AG04450 (cell line): ENCODE measurements at regions not wholly inside any gene's neighbourhood (a gene's known extent, or its start where the extent isn't known, plus 50 kb on each side); places are given as distances from the start of the nearest gene placed in this dataset.

Source experiments
- CTCF ChIA-PET: fragments of 300-600, 350-600 bp; formaldehyde crosslinking; extraction: SDS; loops from one replicate; lab custom pipeline; 2022; ENCODE audit warnings: antibody characterized with exemption, inconsistent platforms; lab: Charles Lee
- POLR2A ChIA-PET: fragments of 350-600 bp; formaldehyde crosslinking; extraction: SDS; loops from one replicate; lab custom pipeline; 2021; ENCODE audit warnings: antibody characterized with exemption, inconsistent platforms; lab: Yijun Ruan, JAX
- DNase-seq: peaks from one replicate; pipeline ENCODE4 v3.0.0-alpha.2; 2011; ENCODE audit warnings: low read depth, low spot score
- H3K27ac ChIP-seq: one replicate; pipeline ENCODE4 v1.5.1; 2012; ENCODE audit warnings: low read depth, low read length, control low read depth
- H3K27me3 ChIP-seq: one replicate; pipeline ENCODE4 v1.6.0; 2012; ENCODE audit warnings: low read length; ENCODE audit not compliant: control insufficient read depth, insufficient read depth
- H3K4me3 ChIP-seq: 2 replicates; pipeline ENCODE4 v1.5.1; 2011; ENCODE audit warnings: mild to moderate bottlenecking, low read depth, low read length, control low read depth
- H3K9me3 ChIP-seq: 2 replicates; pipeline ENCODE4 v1.5.1; 2012; ENCODE audit warnings: low read length; ENCODE audit not compliant: control insufficient read depth, insufficient read depth
- CTCF ChIP-seq: IDR thresholded peaks from 2 replicates; pipeline ENCODE4 v1.5.1; 2011; ENCODE audit warnings: low read depth, low read length, control low read depth, inconsistent platforms

DNA sequence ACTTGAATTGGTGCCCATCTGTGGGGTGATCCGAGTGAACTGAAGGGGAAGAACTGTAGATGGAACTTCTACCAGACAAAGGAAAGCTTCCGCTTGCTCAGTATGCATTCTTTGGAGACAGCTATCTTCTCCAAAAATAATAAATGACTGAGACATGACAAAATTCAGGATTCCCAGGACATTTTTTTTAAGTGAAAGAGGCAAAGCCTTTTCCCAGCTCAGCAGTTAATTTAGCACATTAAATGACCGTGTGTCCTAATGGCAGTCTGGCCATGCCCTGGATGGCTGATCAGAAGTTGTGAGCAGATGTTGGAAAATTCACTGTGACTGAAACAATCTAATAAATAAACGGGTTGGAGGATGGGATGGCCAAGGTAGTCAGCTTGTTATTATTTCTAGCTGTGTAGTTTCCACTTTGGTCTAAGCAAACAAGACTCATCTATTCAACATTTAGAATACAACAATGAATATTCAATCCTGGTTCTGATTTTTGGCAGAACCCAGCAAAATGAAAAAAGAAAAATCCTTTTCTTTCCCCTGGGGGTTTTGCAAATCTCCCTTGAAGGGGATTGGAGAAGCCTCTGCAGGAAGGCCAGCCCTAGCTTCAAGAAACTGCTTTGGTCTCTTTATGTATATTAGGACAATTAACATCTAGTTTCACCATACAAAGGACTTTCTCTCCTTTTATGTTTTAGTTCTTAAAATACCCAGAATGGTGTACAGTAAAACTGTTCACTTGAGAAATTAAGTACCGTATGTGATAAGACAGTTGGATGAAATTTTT, 540.9 kb upstream of the MDFIC2 start:
- no peaks in the 10 kb centered on the region for H3K27me3 ChIP-seq
- no peaks in the 10 kb centered on the region for H3K9me3 ChIP-seq
- ChIA-PET POLR2A (no interaction called here), CTCF (interaction anchor here (0.9 kb wide), 1 partner anchor 19 kb away, joined by 7 read pairs; no protein-coding TSS in a partner anchor)
- TF ChIP-seq CTCF, result no peak
- no peak overlapping the region for H3K27ac ChIP-seq
- DNase-seq, result no peak
- H3K4me3 ChIP-seq, result no peak overlapping the region

DNA sequence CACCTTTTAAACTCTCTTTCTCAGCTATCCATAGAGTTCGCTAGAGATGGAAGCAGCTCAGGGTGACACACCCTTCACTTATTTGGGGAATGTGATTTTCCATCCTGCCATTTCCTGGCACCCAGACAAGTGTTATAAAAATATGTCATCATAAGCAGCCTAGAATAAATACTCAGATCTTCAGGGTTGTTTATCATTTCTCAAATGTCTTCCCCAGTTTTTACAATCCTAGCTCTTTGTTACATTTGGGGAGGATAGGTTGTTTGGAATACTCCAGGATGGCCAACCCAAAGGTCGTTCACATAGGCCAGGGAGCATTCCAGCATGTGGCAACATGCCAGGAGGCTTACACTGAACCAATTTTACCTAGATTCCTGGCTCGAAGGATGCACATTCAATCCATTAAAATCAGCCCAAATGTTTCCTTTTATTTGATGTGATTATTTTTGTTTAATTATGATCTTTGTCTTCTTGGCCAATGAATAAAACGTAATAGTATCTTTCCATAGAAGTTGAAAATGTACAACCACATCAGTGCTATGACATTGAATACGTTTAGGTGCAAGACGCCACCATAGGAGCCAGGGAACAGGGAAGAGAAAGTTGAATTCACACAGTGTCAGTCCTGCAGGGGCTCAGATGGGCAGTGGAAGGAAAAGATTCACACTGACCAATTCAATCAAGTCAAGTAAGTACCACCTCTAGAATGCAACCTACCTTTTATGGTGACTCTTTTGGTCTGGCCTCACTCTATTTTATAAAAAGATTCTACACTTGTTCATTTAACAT, 537.7 kb upstream of the MDFIC2 start:
- POLR2A ChIA-PET, result interaction anchor here (0.8 to 0.9 kb wide), 2 partner anchors 16 to 206 kb away, joined by 3 read pairs; no protein-coding TSS in a partner anchor
- CTCF ChIA-PET, result no interaction called here

GRCh38 chr3:70840106-70840870, 527.9 kb upstream of the MDFIC2 start:
- Histone ChIP-seq H3K27me3 (no peaks in the 10 kb centered on the region), H3K9me3 (no peaks in the 10 kb centered on the region), H3K27ac (no peak overlapping the region), H3K4me3 (no peak overlapping the region)
- TF ChIP-seq CTCF, result no peak
- ChIA-PET POLR2A (no interaction called here), CTCF (no interaction called here)
- no peak for DNase-seq

More for the DNA sequence above, 537.7 kb upstream of the MDFIC2 start:
- no peak overlapping the region for H3K4me3 ChIP-seq
- no peaks in the 10 kb centered on the region for H3K27me3 ChIP-seq
- H3K27ac ChIP-seq, result no peak overlapping the region
- TF ChIP-seq CTCF, result no peak
- peak; percentile 75 for DNase-seq
- H3K9me3 ChIP-seq, result no peaks in the 10 kb centered on the region

DNA sequence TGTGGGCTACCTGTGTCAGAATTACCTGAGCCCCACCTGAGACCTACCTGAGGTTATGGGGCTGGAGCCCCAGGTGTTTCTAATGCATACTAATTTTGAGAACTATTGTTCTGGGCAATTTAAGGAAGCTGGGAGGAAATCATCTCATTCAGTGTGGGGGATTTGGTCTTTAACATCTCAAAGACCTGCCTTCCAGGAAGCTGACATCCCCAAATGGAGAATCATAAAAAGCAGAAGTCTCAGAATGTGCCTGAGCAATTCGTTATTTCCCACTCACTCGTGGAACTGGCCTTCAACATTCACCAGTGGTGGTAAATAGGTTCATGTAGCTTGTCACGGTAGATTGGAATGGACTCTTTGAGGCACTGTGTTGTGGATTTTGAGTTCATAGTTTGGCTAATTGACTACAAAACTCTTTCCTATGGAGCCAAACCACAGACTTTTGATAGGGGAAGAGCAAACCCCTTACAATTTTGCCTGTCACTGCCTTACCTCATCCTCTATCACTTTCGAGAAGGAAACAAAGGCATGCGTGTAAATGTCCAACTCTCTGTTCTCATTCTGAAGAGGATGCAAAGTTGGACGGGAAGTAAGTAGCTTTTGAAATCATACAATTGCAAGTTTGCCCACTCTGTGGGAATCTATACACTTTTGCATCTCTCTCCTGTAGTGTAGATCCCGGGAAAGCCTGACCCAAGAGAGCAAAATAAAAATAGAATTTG, 521.0 kb upstream of the MDFIC2 start:
- peak overlapping the region; percentile 42 for H3K27ac ChIP-seq
- no peaks in the 10 kb centered on the region for H3K9me3 ChIP-seq
- no peaks in the 10 kb centered on the region for H3K27me3 ChIP-seq
- CTCF ChIA-PET, result no interaction called here
- no peak for TF ChIP-seq CTCF
- POLR2A ChIA-PET, result interaction anchor here (0.6 to 0.9 kb wide), 2 partner anchors 16 to 135 kb away, joined by 3 to 8 read pairs; no protein-coding TSS in a partner anchor
- H3K4me3 ChIP-seq, result no peak overlapping the region
- no peak for DNase-seq
